D721Med (cell line): ENCODE measurements at regions not wholly inside any gene's neighbourhood (a gene's known extent, or its start where the extent isn't known, plus 50 kb on each side); places are given as distances from the start of the nearest gene placed in this dataset.

Experiments used
- DNase-seq: peaks from one replicate; pipeline ENCODE4 v3.0.0; 2011; ENCODE audit warnings: low spot score; ENCODE audit not compliant: insufficient read length
- FAIRE-seq: peaks from 2 replicates; lab custom pipeline; 2011; peaks lifted over from hg19 to GRCh38; lab: Jason Lieb, UNC
- CTCF ChIP-seq: IDR thresholded peaks from 2 replicates; pipeline ENCODE4 v1.5.1; 2012; ENCODE audit warnings: mild to moderate bottlenecking, control low read depth; ENCODE audit not compliant: insufficient read depth; ENCODE audit errors: missing control alignments

GRCh38 chr3:72354486-72354885 lies 493.8 kb downstream of the SHQ1 start:
- FAIRE-seq (no peak), DNase-seq (no peak)
- TF ChIP-seq CTCF: no peak

GRCh38 chr3:72353236-72354128 lies 494.8 kb downstream of the SHQ1 start:
- no peak for FAIRE-seq
- no peak for TF ChIP-seq CTCF
- DNase-seq: no peak

GRCh38 chr3:72352176-72352575 lies 496.1 kb downstream of the SHQ1 start:
- no peak for TF ChIP-seq CTCF
- DNase-seq (no peak), FAIRE-seq (no peak)

- TF ChIP-seq CTCF: no peak
- FAIRE-seq: no peak
- DNase-seq: no peak
Measured at GRCh38 chr3:72351536-72351935, 496.7 kb downstream of the SHQ1 start.

- DNase-seq (no peak), FAIRE-seq (no peak)
- no peak for TF ChIP-seq CTCF
Measured at GRCh38 chr3:72350761-72351505, 497.3 kb downstream of the SHQ1 start.

GRCh38 chr3:72348357-72348756 lies 499.9 kb downstream of the SHQ1 start:
- DNase-seq (no peak), FAIRE-seq (no peak)
- no peak for TF ChIP-seq CTCF

GRCh38 chr3:72347819-72348319 lies 500.4 kb downstream of the SHQ1 start:
- TF ChIP-seq CTCF: no peak
- FAIRE-seq (no peak), DNase-seq (no peak)
